ENCODE measurements at regions not wholly inside any gene's neighbourhood (a gene's known extent, or its start where the extent isn't known, plus 50 kb on each side); places are given as distances from the start of the nearest gene placed in this dataset.

DNA sequence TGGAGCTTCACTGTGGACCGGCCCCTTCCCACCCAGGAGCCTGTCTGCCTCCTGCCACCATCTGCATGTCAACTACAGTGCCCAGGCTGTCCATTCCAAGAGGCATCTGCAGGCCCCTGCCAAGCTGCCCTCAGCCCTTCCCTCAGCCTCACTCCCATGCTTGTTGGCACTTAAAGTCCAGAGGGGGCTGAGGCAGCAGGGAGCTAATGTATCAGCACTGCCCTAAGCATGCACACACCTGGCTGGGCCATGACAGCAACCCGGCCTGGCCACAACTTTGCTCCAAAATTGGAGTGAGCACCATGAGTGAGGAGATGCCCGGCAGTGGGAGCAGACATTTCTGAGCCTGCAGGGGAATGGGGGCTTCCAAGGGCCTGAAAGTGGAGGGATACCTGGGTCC is 417.5 kb upstream of the GRM3 start:
- intact Hi-C loops (cut with DNase I), result no loop called here
- no peak for DNase-seq (ENCODE audit: low spot score)

DNA sequence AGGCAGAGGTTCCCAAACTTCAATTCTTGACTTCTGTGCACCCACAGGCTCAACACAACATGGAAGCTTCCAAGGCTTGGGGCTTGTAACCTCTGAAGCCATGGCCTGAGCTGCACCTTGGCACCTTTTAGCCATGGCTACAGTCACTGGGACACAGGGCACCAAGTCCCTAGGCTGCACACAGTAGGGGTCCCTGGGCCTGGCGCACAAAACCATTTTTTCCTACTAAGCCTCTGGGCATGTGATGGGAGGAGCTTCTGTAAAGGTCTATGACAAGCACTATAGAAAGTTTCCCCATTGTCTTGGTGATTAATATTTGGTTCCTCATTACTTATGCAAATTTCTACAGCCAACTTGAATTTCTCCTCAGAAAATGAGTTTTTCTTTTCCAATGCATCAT is 420.9 kb upstream of the GRM3 start:
- no peak for DNase-seq (ENCODE audit: low spot score)
- intact Hi-C loops (cut with DNase I), result no loop called here

DNA sequence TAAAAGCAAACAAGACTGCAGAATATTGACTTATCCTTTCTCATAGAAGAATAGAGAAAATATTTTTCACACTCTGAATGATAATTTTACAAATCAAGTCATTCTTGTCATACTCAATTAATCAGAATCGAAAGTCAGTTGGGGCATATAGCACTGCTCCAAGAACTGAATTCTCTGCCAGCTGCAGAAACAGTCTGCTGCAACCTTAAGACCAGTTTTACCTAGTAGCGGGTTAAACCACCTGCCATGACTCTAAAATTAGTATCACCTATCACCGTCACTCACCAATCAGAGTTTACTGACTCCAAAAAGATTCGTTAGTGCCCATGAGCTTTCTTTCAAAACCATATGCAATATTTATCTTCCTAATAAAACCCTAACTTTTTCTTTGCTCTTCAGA is 429.0 kb upstream of the GRM3 start:
- intact Hi-C loops (cut with DNase I), result no loop called here
- DNase-seq (ENCODE audit: low spot score), result no peak

DNA sequence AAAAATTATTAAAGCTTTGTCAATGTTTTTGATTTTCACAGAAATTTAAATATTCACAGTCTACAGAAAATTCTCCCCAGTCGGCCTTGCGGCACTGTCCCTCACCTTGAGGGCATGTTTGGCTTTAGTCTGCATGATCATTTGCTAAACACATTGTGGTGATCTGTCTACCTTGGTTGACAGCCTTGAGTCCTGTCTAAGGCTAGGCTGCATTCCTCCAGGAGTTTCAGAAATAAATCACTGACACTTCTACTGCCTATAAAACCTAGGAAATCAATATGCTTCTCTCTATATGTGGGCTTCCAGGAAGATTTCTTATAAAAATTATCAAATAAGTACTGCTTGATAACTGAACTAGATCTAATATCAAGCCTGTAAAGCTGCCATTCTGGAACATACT is 430.7 kb upstream of the GRM3 start:
- no peak for DNase-seq (ENCODE audit: low spot score)
- intact Hi-C loops (cut with DNase I), result no loop called here

DNA sequence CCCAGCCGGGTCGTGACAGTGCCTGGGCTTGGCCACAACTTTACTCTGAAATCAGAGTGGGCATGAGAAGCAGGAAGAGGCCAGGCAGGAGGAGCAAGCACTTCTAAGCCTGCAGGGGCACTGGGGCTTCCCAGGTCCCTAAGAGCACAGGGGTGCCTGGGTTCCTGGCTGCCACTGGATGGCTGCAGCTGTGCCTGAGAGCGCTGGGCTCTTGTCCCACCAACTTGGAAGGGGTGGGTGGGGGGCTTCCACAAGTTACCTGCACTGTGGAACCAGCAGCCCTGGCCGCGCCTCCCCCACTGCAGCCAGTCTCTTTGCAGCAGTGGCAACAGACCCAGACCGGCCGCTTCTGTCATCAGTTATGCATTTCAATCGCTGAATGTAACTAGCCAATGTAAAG is 434.7 kb upstream of the GRM3 start:
- intact Hi-C loops (cut with DNase I), result no loop called here
- no peak for DNase-seq (ENCODE audit: low spot score)

DNA sequence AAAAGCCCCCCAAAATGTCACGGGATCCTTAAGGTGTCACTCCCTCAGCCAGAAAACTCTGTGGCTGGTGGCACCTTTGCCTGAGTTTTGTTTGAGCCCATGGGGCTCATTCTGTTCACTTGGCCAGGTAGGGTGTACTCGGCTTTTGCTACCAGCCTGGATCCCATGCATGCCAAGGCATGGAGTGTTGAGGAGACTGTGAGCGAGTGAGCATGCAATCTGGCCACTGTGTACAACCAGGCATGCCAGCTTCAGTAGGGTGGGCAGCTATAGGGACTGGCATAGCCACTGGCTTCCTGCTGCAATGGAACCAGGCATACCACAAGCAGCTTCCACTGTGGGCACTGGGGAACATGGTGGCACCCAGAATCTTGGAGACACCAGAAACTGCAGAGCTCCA is 436.0 kb upstream of the GRM3 start:
- intact Hi-C loops (cut with DNase I), result no loop called here
- no peak for DNase-seq (ENCODE audit: low spot score)

DNA sequence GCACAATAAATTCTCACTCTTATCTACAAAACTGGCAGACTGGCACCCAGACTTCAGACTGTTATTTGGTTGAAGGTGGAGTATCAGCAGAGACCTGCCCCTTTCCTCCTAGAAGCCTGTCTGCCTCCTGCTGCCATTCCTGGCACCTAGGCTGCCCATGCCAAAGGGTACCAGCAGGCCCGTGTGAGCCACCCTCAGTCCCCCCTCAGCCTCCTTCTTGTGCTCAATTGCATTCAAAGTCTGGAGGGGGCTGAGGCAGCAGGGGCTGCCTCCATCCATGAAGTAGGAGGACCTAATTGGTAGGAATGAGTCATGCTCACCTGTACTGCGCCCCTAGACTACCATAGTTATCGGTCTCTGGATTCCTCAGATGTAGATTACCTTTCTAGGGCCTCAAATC is 440.9 kb upstream of the GRM3 start:
- DNase-seq (ENCODE audit: low spot score), result no peak
- intact Hi-C loops (cut with DNase I), result no loop called here

DNA sequence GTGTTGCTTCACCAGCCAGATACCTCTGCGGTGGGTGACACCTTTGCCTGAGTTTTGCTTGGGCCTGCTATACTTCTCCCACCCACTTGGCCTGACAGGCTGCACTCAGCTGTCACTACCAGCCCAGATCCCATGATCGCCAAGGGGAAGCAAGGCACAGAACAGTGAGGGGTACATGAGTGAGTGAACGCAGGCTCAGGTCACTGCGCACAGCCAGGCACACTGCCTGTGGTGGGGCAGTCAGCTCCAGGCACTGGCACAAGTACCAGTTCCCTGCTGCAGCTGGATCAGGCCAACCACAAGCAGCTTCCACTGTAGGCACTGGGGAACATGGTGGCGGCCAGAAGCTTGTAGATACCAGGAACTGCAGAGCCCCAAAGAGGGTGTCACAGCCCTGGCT is 441.9 kb upstream of the GRM3 start:
- intact Hi-C loops (cut with DNase I), result no loop called here
- no peak for DNase-seq (ENCODE audit: low spot score)

DNA sequence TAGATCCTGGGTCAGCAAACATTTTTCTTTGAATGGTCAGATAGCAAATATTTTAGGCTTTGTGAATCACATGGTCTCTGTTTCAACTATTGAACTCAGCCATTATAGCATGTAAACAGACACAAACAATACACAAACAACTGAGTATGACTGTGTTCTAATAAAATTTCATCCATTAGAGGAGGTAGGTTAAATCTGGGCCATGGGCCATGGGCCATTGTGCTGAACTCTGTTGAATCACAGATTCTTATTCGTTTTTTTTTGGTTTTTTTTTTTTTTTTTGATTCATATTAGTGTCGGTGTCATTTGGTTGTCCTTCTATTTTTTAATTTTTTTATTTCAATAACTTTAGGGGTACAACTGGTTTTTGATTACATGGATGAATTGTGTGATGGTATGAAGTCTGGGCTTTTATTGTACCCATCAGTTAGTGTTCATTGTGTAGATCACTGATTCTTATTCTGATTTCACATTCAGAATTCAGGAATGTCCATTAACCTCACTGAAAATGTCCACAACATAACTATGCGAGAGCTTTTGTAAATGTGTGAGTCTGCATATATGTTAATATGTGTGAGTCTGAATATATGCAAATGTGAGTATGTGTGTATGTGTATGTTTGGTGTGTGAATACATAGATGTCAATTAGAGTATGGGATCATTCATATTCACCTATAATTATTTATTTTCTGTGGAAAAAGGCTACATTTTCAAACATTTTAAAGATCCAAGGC is 443.7 kb upstream of the GRM3 start:
- intact Hi-C loops (cut with DNase I), result no loop called here
- no peak for DNase-seq (ENCODE audit: low spot score)

DNA sequence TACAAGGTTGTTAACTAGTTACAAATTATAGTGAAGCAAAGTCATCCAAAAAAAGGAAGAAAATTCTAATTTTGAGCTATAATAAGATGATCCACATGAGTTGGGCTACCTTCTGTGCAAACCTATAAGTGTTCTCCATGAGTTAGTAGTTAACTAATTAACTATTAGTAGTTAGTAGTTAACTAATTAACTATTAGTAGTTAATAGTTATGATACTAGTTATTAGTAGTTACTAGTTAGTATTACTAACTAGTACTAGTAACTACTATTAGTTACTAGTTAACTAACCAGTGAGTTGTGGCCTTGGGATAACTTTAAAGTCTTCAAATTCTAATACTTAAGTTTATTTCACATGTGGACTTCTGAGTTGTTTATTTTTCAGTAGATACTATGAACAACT is 453.4 kb upstream of the GRM3 start:
- no peak for DNase-seq (ENCODE audit: low spot score)
- intact Hi-C loops (cut with DNase I), result no loop called here

DNA sequence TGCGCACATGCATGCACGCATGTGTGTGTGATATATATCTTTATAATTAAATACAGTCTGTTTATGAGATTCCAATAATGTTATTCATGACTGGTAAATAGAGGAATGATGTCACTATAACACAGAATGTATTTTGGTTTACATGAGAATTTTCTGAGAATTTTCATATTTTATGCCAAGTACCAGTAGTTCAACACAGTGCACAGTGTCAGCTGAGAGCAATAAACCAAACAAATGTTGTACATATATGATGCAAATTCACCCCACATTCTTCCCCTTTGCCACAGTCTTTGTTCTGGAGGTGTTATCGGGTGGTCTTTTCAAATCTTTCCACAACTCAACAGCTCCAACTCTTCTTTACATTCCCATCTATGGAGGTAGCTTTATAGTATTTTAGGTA is 462.2 kb upstream of the GRM3 start:
- intact Hi-C loops (cut with DNase I), result no loop called here
- no peak for DNase-seq (ENCODE audit: low spot score)

DNA sequence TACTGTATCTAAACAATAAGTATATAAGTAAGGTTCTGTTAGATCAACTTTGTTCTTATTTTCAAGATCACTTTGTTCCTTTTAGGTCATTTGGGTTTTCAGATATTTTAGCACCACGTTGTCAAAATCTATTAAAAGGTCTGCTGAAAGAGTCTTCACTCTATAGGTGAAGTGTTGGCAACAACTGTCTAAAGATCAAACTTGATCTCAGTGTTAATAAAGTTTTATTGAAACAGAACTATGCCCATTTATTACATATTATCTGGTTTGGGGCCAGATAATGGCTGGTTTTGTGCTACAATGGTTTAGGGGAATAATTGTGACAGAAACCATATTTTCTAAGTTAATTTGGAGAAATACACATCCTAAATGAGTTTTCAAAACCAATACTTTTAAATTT is 478.9 kb upstream of the GRM3 start:
- no peak for DNase-seq (ENCODE audit: low spot score)
- intact Hi-C loops (cut with DNase I), result no loop called here

DNA sequence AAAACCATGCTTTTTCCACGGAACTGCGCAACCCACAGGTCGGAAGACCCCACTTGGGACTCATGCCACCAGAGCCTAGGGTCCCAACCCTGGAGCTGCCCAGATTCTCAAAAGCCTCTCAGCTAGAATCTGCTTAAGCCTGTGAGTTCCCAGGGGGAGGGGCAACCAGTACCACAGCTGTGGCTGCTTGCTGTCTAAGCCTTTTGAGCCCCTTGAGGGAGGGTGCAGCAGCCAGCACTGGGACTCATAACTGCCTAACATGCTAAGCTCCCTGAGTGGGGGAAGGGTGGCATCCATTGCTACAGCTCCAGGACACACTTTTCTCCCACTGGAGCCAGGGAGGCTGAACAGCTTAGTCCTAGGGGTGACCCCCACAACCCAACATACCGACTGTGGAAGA is 485.6 kb upstream of the GRM3 start:
- intact Hi-C loops (cut with DNase I), result no loop called here
- no peak for DNase-seq (ENCODE audit: low spot score)

DNA sequence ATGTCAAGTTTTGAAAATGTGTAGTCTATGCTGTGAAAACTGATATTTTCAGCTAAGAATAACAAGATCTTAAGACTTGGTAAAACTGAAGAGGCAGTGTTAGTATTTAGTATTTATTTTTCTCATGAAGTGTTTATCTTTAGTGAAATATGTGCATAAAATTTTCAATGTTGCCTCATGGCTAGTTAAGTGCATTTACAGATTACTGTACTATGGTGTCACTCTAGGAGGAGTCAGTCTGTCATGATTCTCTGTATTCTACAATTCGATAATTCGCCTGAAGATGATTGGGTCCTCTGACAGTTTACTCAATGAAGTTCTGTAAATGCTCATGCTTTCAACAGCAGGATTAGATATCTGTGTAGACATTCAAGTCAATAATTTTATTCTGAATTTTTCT is 488.1 kb upstream of the GRM3 start:
- intact Hi-C loops (cut with DNase I), result no loop called here
- DNase-seq (ENCODE audit: low spot score), result no peak

DNA sequence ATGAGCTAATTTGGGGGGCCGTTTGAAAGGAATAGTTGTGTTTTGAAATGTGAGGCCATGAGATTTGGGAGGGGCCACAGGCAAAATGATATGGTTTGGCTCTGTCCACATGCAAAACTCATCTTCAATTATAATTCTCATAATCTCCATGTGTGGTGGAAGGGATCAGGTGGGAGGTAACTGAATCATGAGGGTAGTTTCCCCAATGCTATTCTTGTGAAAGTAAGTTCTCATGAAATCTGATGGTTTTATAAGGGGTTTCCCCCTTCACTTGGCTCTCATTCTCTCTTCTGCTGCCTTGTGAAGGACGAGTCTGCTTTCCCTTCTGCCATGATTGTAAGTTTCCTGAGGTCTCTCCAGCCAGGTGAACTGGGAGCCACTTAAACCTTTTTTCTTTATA is 490.8 kb upstream of the GRM3 start:
- no peak for DNase-seq (ENCODE audit: low spot score)
- intact Hi-C loops (cut with DNase I), result no loop called here

DNA sequence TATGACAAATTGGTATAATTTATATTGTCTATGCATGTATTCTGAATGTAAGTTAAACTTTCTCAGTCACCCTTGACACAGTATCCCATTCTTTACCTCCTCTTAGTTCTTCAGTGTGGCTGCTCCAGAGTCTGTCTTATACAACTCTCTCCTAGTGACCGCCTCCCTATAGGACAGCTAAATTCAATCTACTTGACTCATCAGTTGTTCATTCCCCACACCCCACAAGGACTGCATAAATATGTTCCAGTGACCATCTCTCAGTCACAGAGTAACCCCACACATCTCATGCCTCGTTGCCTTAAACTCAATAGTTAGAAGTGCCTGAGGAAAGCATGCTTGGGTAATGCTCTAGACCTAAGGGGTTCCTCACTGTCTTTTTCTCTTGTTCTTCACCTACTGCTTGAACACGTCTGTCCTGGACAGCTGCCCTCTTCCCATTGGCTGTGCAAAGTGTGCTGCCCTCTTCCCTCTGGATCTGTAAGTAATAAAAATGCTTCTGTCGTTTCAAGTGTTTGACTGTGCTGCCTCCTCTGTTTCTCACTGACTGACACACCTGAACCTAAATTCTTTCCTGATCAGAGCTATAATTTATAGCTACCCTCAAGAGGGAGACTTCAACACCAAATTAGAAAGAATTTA is 494.6 kb upstream of the GRM3 start:
- intact Hi-C loops (cut with DNase I), result no loop called here
- no peak for DNase-seq (ENCODE audit: low spot score)

DNA sequence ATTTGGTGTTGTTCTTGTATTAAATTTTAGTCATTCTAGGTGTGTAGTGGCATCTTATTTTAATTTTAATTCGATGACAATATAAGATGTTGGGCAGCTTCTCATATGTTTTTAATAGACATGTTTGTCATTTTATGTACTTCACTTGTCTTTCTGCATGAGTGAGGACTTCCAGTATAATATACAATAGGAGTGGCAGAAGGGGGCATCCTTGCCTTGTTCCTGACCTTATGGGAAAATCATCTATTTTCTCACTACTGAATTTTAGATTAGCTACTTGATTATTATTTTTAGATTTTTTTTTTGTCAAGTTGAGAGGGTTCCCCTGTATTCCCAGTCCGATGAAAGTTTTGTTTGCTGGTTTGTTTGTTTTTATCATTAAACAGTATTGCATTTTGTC is 495.2 kb upstream of the GRM3 start:
- intact Hi-C loops (cut with DNase I), result no loop called here
- no peak for DNase-seq (ENCODE audit: low spot score)

DNA sequence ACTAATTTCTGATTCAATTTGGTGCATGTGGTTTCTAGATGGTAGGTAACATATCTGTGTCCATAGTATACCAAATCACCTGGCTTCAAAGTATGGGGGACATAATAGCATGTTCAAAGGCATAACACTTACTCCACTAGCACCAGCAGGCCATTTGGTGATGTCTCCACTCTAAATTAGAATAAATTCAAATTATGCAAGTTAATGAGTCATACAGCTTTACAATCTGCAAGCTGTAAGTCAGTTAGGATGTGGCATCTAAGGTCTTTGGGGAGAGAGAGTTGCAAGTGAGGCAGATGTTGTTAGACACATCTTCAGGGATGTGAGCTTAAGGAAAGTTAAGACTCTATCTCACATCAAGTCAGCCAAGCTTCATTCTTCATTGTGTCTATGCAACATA is 506.4 kb upstream of the GRM3 start:
- DNase-seq (ENCODE audit: low spot score), result no peak
- intact Hi-C loops (cut with DNase I), result no loop called here

DNA sequence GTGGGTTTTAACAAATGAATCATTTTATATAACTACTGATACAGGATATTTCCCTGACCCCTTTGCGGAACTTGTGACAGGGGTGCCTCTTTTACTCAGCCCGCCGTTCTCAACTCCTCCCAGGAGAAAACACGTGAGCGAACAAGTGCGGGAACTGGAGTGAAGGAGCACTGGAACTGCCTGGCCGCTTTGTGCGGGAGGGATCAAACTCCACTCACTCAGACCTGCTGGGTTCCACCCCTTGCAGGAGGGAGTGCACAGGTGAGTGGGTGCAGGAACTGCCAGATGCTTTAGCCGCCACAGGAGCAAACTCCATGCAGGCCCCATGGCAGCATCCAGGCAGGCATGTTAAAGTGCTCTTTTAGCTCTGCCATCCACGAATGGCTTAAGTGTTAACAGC is 513.4 kb upstream of the GRM3 start:
- DNase-seq (ENCODE audit: low spot score), result no peak
- intact Hi-C loops (cut with DNase I), result no loop called here

DNA sequence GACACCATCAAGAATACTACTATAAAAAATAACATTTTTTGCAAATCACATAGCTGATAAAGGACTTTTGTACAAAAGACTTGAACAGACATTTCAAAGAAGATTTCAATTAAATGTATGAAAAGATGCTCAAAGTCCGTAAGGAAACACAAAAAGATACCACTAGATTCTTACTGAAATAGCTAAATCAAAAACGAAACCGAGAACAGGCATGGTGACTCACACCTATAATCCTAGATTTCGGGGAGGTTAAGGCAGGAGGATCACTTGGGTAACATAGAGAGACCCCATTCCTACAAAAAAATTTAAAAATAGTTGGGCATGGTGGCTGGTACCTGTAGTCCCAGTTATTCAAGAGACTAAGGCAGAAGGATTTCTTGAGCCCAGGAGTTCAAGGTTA is 520.2 kb upstream of the GRM3 start:
- intact Hi-C loops (cut with DNase I), result no loop called here
- no peak for DNase-seq (ENCODE audit: low spot score)

DNA sequence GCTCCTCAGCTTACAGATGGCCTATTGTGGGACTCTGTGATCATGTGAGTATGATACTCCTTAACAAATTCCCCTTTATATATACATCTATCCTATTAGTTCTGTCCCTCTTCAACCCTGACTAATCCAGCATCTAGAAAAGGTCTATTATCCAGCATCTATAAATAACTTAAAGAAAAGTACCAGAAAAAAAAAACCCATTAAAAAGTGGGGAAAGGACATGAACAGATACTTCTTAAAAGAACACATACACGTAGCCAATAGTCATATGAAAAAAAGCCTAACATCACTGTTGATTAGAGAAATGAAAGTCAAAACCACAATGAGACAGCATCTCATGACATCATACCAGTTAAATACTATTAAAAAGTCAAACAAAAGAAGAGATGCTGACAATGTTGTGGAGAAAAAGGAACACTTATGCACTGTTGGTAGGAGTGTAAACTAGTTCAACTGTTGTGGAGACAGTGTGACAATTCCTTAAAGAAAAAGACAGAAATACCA is 549.5 kb upstream of the GRM3 start:
- intact Hi-C loops (cut with DNase I), result no loop called here
- no peak for DNase-seq (ENCODE audit: low spot score)

DNA sequence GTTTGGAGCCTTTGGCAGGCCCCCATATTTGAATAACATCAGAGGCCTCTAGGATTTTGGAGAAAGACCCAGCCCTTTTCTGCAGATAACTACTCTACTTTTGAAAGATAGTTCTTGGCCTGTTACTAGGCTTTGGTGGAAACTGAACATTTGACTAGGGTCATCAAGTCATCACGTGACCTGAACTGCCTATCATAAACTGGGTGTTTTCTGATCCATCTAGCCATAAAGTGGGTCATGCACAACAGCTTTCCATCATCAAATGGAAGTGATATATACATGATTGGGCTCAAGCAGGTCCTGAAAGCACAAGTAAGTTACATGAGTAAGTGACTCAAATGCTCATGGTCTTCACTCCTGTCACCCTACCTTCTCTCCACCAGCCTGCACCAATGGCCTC is 552.3 kb upstream of the GRM3 start:
- intact Hi-C loops (cut with DNase I), result no loop called here
- DNase-seq (ENCODE audit: low spot score), result no peak

Data from cardiac septum (tissue), 1 donor.